ENCODE measurements at regions not wholly inside any gene's neighbourhood (a gene's known extent, or its start where the extent isn't known, plus 50 kb on each side); places are given as distances from the start of the nearest gene placed in this dataset.

DNA sequence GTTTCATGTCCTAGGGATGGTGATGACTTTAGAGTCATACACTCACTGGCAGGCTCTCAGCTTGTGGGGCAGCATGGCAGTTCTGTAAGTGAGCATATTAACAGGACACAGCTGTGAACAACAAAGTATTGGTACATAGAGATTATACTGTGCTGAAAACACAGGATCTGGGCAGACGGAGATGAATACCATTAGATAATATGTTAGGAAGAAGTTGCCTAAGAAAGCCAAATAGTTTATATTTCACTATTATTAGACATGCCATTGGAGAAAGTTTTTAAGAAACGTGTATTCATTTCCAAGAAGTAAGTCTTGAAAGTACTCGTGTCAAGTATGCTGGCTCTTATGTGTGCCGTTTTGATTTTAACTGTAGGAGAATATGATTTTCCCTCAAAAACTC is 274.5 kb downstream of the INHBA start:
- TF ChIP-seq POLR2AphosphoS5 (IDR thresholded peaks at IDR 0.05) (no peak), POLR2A (IDR thresholded peaks at IDR 0.05) (no peak)
